NCI-H1436 (cell line): ENCODE measurements at regions not wholly inside any gene's neighbourhood (a gene's known extent, or its start where the extent isn't known, plus 50 kb on each side); places are given as distances from the start of the nearest gene placed in this dataset.

Experiments
- DNase-seq: peaks from one replicate; lab custom pipeline; 2025; lab: John Stamatoyannopoulos, UW

- DNase-seq = no peak
These were observed 60.7 kb upstream of the NFKB1 start for GRCh38 chr4:102440498-102440897.

GRCh38 chr4:102441978-102442911 lies 58.9 kb upstream of the NFKB1 start:
- no peak for DNase-seq

GRCh38 chr4:102444752-102445151 lies 56.4 kb upstream of the NFKB1 start:
- no peak for DNase-seq

GRCh38 chr4:102445213-102445612 lies 55.9 kb upstream of the NFKB1 start:
- DNase-seq = no peak

GRCh38 chr4:102447413-102447812 lies 53.7 kb upstream of the NFKB1 start:
- DNase-seq = no peak

GRCh38 chr4:102449751-102450352 lies 51.3 kb upstream of the NFKB1 start:
- DNase-seq = peak; percentile 49

- no peak for DNase-seq
These were observed 49.9 kb upstream of the NFKB1 start for GRCh38 chr4:102451266-102451665.
